ENCODE measurements at regions not wholly inside any gene's neighbourhood (a gene's known extent, or its start where the extent isn't known, plus 50 kb on each side); places are given as distances from the start of the nearest gene placed in this dataset.

DNA sequence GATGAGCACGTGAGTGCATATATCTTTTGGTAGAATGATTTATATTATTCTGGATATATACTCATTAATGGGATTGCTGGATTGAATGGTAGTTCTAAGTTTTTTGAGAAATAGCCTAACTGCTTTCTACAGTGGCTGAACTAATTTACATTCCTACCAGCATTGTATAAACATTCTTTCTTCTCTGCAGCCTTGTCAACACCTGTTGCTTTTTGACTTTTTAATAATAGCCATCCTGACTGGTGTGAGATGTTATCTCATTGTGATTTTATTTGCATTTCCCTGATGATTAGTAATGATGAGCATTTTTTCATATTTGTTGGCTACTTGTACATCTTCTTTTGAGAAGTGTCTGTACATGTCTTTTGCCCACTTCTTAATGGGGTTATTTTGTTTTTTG, 116.3 kb downstream of the ADTRP start:
- no peak for DNase-seq
- Mint-ChIP-seq H3K36me3 (ENCODE audit: low read depth) (no peaks in the 10 kb centered on the region), H3K27ac (no peak overlapping the region), H3K4me1 (no peaks in the 10 kb centered on the region), H3K4me3 (no peak overlapping the region), H3K9me3 (peaks cover 20% of the 10 kb centered on the region), H3K27me3 (ENCODE audit: low read depth, poor library complexity) (no peaks in the 10 kb centered on the region)
- TF ChIP-seq, protein P1, sequence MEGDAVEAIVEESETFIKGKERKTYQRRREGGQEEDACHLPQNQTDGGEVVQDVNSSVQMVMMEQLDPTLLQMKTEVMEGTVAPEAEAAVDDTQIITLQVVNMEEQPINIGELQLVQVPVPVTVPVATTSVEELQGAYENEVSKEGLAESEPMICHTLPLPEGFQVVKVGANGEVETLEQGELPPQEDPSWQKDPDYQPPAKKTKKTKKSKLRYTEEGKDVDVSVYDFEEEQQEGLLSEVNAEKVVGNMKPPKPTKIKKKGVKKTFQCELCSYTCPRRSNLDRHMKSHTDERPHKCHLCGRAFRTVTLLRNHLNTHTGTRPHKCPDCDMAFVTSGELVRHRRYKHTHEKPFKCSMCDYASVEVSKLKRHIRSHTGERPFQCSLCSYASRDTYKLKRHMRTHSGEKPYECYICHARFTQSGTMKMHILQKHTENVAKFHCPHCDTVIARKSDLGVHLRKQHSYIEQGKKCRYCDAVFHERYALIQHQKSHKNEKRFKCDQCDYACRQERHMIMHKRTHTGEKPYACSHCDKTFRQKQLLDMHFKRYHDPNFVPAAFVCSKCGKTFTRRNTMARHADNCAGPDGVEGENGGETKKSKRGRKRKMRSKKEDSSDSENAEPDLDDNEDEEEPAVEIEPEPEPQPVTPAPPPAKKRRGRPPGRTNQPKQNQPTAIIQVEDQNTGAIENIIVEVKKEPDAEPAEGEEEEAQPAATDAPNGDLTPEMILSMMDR (IDR thresholded peaks at IDR 0.05) = no peak

DNA sequence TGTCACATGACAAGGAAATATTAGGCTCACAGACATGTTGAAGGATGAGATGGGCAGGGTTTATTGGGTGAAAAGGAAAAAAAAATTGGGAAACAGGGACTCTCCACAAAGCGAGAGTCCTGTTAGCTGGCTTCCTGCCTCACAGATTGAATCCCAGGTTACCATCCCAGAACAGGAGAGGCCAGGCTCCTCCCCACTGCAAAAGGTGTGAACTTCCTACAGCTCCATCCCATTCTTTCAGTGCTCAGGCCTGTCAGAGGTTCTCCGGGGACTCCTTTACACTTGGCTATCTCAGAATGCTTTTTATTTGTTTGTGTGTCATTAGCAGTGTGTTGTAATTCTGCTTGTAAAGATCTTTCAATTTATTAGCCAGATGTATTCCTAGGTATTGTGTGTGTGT, 115.1 kb downstream of the ADTRP start:
- H3K36me3 Mint-ChIP-seq (ENCODE audit: low read depth) = no peaks in the 10 kb centered on the region
- no peak for DNase-seq
- no peak overlapping the region for H3K4me3 Mint-ChIP-seq
- no peaks in the 10 kb centered on the region for H3K4me1 Mint-ChIP-seq
- H3K27me3 Mint-ChIP-seq (ENCODE audit: low read depth, poor library complexity) = no peaks in the 10 kb centered on the region
- TF ChIP-seq, protein P1 (IDR thresholded peaks at IDR 0.05) = no peak
- H3K9me3 Mint-ChIP-seq = peaks cover 27% of the 10 kb centered on the region
- H3K27ac Mint-ChIP-seq = no peak overlapping the region
